ENCODE measurements at regions not wholly inside any gene's neighbourhood (a gene's known extent, or its start where the extent isn't known, plus 50 kb on each side); places are given as distances from the start of the nearest gene placed in this dataset.

DNA sequence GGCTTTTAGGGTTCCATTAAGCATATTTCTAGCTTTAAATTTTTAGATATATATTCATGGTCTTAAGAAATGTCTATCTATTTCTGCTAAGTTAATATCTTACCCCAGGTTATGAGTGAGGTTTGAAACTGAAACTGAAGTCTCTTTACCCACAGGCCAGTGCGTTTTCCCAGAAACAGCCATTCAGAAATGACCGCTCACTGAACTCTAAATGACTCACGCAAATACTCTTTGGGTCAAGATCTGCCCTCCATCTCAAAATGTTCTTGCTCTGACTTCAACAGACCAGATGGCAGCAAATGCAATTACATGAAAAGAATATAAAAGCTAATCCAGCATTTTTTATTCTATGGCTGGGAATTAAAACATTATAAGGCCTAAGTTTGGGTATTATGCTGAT lies 315.2 kb downstream of the TDRD15 start:
- DNase-seq (ENCODE audit: low spot score): no peak

DNA sequence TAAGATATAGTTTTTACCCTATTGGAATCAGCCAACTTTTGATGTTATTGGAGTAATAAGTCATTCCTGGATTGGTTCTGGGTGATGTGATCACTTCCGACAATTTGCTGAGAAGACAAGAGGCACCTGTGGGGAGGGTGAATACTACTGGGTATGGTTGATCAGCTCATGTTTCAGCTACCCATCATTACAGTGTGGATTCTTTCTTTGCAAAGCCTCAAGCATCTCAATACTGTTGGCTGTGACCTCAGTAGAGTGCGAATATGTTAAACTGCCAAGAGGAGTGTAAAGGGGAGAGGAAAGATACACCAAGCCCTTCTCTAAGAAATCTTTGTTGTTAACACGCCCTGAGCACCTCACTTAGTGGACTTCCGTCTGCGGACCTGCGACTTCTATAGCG lies 317.7 kb downstream of the TDRD15 start:
- DNase-seq (ENCODE audit: low spot score): no peak

DNA sequence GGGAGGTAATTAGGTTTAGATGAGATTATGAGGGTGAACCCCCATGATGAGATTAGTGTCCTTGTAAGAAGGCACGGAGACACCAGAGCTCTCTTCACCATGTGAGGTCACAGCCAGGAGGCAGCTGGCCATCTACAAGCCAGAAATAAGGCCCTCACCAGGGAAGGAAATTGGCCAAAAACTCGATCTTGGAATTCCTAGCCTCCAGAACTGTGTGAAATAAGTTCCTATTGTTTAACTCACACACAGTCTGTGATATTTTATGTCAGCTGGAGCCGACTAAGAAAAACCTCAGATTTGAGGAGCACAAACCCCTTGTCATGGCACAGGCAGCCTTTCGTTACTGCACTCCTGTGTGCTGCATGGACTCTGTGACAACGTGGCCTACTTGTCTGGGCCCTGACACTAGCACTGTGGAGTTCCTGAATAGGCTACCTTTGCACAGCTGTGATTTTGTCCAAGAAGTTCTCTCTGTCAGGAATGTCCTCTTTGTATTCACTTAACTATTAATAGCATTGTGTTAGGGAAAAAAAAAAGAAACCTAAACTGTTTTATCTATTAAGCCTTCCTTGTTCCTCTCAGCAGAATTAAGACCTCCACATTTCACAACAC lies 319.8 kb downstream of the TDRD15 start:
- DNase-seq (ENCODE audit: low spot score): no peak

DNA sequence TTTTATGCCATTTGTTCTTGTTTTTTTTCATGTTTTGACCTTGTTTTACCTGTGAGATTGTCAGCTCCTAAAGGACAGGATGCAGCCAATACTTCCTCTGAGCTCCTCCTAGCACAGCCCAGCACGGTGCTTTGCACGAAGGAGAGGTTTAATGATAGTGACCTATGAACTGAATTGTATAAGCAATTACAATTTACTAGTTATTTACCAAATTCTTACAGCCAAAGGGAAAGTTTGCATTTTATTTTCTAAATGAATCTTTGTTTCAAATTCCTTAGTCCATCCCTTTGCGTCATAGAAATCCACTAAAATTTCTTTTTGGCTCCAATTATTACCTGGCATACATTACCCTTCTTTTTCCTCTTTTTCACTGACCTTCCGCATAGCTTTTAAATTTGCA lies 326.1 kb downstream of the TDRD15 start:
- no peak for DNase-seq (ENCODE audit: low spot score)

DNA sequence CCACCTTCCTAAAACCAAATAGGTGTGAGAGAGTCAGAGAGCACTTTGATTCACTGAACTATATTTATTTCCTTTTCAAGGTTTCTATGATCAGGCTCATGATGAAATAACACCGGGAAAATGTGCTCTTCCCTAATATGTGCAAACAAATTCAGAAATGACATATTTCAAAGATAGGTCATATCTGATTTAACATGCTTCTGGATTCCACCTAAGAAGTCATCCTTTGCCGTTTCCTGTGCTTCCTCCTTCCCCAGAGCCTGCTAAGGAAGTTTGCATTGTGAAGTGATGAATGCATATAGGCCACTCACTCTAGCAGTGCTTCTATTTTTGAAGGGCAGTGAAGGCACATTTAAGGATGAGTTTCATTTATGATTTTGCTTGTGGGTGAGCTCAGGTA lies 327.6 kb downstream of the TDRD15 start:
- no peak for DNase-seq (ENCODE audit: low spot score)

DNA sequence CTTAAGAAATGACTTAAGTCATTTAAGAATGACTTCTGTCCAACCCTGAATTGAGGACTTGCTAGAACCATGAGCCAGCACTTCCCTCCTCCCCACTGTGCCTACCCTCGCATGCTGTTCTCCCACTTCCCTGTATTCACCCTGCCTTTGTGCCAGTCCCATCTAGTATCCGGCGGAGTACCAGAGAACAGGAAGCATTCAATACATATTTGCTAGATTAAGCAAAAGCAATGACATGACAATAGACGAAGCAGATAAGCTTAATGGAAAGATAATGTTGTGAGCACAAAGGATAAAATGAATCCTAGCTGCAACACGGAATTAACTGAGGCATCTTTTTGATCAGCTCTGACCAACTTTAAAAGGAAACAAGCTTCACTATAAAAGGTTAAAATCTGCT lies 328.5 kb downstream of the TDRD15 start:
- no peak for DNase-seq (ENCODE audit: low spot score)

DNA sequence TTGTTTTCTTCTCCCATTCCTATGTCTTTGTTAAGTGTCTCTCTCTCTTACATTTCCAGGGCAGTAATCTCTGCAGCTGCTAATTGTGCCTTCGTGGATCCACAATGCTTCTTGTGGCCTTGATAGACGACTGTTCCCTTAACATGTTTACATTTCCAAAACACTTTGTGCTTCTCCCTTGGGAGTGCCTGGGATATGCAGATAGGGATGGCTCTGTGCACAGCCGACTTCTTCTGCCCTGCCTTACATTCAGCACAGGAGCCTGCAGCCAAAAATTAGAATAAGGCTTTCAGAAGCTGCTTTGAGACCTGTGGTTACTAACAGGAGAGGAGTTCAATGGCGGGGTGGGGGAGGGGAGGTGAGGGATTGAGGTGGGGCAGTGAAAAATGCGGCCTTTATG lies 328.9 kb downstream of the TDRD15 start:
- DNase-seq (ENCODE audit: low spot score): no peak

DNA sequence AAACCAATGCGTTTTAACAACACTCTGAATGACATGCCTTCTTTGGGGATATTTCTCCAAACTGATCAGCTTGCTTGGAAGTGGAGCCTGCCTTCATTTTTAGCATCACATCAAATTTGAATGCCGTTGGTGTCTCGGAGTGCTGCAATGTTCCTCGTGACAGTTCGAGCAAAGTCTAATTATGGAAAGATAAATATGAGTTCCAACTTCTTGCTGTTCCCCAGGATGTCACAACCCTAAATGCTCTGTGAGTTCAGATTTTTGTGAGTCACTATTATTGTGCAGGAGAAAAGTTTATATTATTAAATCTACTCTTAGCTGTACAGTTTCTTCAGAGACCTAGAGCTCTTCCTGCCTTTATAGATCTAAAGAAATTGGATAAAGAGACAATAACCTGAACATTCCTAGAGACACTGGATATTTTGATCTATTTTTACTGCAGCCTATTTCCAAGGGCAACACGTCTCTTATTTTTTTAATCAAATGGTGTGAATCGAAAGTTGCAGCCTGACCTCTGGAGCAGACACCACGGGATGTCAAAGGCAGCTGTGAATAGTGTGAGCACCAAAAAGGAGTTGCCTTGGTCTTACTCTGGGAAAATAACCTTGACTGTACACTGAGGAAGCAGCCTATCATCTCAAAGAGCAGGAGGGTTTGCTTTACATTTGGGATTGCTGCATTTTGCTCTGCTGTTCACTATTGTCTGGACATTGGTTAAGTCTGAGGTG lies 330.1 kb downstream of the TDRD15 start:
- DNase-seq (ENCODE audit: low spot score): no peak

DNA sequence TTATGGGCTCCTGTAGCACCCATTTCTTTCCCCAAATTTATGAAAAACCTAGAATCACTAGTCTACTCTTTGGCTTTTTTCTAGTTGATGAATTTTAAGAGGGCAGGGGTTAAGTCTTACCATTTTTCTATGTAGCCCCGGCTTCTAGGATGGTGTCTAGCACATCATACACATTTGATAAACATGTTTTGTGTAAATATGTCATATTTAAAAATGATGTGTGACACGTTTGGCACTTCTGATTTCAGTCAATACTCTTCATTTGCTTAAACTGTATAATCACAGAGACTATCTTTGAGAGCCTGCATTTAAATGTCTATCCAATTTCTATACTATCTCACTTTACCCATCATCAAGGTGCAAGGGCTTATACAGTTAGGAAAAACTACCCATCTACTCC lies 331.1 kb downstream of the TDRD15 start:
- no peak for DNase-seq (ENCODE audit: low spot score)

DNA sequence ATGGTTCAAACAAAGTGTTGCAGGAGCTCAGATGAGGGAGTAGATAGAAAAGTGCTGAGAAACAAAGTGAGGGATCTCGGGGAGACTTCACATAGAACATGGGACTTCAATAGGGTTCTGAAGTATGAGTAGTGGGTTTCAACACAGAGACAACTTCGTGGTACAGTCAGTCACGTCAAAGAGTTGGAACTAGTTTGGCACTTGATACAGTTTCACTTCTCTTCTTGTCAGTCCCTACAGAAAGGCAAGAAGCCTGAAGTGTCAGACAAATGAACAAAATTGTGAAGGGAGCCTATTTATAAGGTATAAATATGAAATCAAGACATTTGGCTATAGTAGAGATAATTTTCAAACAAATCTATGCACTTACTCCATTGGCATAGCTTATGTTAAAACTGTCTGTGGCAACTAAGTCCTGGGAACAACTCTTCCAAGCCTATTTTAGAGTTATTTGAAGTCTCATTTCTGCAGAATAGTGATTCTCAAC lies 338.0 kb downstream of the TDRD15 start:
- DNase-seq (ENCODE audit: low spot score): no peak

DNA sequence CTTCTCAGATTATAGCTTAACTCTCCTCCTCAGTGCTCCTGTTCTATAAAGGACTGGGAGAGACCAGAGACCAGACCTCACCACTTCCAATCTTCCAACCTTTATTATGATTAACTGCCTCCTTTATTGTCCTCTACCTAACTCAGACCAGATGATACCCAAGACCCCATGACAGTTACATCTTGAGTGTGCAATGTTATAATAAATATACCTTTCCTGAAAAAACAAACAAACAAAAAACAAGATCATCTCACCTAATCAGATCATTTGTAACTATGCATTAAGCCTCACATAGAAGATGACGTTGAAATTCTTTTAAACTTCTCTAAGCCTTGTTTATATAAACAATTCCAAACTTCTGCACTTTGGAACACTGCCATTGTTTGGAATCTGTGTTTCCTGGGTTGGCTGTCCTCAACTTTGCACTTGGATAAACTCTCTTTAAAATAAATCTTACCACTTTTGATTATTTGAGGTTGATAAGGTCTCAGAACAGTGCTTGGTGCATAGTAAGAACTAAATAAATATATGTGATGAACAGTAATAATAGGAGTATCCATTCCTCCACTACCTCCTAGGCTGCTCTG lies 342.7 kb downstream of the TDRD15 start:
- no peak for DNase-seq (ENCODE audit: low spot score)

DNA sequence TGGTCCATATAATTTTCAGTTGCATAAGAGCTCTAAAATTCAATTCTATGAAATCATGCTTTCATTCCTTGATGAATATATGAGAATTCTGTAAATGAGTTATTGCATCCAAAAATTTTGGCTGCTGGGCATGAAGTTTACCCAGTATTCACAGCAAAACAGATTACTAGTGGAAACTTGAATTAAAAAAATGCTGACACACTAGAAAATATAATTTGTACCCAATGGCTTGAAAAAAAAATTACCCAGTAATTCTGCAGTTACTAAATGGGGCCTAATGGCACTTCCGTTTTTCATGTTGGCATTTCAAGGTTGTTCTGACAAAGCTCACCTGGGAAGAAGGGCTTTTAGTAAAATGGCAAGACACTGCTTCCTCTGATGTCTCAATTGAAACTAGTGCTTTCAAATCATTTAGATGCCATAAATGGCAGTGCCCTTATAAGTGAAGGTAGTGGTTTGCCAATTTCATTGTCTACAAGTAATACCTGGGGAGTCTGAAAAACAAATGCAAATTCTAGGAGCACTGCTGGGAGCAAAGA lies 343.6 kb downstream of the TDRD15 start:
- DNase-seq (ENCODE audit: low spot score): no peak

DNA sequence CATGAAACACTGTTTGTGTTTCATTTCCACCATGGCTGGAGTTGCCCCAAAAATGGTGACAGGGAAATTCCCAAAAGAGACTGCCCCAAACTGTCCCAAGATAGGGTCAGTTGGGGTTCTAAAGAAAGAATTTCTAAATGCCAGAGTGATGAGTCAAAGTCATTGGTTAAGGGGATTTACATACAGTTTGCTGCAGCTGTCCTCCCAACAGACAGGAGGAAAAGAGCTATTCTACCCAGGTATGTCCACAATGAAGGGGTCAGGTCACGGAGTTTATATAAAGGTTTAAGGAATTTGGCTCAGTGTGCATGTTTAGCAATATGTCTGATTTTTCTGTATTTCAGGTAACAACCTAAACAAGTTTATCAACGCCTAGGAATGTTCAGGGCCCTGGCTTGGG lies 344.1 kb downstream of the TDRD15 start:
- DNase-seq (ENCODE audit: low spot score): no peak

DNA sequence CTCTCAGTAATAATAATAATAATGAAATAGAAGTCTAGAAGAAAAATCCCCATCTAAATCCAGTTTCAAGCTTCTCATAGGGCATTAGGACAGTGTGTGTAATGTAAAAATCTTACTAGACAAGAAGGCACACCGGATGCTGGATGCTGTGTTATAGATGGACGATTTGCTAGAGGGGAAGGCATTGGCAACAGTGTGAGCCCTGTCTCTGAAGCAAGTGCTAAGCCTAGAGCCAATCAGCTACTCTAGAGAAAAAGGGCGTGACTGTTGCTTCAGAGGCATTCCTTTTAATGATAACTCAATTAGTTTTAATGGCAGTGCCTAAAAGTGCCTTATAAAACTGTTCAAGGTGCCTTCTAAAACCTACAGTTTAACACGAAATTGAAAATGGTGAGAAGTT lies 344.9 kb downstream of the TDRD15 start:
- DNase-seq (ENCODE audit: low spot score): no peak

DNA sequence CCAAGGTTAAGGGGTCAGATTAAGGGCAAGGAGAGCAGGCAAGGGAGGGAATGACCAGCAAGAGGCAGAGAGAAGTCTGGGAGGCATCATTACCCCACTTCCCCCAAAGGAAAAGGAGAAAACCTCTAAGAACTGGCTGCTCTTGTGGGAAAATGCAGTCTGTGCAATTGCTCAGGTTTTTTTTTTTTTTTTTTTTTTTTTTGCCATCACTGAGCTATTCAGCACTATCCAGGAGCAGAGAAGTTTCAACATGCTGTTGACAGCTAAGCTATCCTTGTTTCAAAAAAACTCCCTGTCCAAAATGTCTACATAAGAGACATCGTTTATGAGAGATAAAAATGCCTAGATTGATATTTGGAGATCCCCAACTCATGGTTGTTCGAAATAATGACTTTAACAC lies 345.4 kb downstream of the TDRD15 start:
- DNase-seq (ENCODE audit: low spot score): no peak

DNA sequence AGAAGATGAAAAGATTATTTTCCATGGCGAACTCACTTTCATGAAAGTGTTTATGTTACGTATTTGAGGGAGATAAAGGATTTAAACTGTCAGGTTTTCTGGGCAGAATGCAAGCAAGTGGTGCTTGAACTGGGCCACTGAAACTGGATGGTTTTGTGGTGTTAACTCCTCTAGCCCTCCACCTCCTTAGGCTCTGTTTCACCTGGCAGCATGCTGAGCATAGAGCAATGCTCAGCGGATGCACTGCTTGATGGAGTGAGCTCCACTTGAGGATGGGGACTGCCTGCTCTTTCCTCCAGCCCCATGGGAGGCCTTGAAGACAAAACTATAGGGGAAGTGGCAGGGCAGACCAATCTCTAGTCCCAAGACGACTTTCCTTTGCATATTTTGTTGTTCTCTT lies 345.8 kb downstream of the TDRD15 start:
- DNase-seq (ENCODE audit: low spot score): no peak

DNA sequence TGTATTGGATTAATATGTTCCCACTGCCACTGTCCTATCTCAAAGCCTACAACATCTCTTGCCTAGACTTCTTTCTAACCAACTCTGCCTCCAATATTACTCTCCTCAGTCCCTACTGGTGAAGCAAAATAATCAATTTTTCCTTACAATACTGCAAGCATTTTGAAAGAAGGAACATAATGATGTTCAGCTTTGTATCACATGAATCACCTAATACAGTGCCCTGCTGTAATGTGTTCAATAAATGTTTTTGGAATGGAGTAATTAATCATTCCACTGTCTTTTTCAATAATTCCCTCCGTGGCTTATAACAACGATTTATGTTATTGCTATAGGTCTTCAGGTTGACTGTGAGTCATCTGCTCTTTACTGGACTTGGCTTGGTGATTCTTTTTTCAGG lies 356.4 kb downstream of the TDRD15 start:
- no peak for DNase-seq (ENCODE audit: low spot score)

DNA sequence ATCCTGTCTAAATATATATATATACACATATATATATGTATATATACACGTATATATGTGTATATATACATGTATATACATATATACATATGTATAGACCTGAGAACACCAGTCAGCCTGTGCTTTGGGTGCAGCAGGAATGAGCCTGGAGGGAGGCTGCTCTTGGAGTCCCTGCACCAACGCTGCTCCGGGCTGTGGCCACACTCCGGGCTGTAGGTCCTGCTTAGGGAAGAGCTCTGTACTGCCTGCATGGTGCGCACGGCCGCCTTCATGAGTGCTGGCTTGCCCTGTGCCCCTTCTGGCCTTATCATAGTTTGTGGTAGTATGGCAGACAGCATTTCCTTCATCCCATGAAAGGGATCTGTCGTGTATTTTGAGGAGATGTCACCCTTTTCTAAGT lies 360.9 kb downstream of the TDRD15 start:
- DNase-seq (ENCODE audit: low spot score): no peak

DNA sequence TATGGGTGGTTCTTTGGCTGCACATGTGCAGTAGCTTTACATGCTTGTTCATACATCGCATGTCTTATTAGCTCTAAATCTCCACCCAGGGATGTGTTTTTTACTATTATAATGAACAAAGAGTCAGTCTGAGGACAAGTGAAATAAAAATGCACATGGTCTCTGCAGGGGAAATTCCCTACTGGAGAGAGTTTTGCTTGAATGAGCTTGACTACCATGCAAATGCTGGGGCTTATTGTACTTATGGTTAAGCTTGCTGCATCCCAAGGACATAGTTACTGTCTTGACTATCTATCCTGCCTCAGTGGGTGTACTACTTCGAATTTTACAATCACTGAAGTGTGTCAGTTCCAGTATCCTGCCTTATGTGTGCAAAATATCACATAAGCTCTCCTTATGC lies 362.7 kb downstream of the TDRD15 start:
- no peak for DNase-seq (ENCODE audit: low spot score)

DNA sequence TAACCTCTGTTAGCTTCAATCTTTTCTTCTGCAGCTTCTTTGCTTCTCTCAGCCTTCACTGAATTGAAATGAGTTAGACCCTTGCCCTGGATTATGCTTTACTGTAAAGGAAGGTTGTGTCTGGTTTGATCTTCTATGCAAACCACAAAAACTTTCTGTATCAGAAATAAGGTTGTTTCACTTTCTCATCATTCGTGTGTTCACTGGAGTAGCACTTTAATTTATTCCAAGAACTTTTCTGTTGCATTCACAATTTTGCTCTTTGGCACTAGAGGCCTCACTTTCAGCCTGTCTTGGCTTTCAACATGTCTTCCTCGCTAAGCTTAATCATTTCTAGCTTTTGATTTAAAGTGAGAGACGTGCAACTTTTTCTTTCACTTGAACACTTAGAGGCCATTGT lies 365.3 kb downstream of the TDRD15 start:
- no peak for DNase-seq (ENCODE audit: low spot score)

DNA sequence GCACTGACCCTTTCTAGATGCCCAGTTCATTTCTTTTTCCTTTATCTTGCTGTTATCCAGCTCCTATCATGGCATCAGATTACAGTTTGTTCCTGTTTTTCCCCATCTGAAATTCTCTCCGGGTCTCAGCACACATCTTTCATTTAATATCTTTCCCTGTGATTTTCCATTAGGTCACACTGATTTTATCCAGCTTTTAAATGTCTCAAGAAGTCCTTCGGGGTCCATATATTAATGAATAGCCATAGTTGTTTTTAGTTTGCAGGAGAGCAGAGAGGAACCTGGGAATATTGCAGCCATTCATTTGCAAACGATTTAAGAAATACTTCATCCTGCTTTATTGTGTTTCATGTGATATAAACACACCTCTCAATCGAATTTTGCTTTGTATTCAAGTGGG lies 374.2 kb downstream of the TDRD15 start:
- no peak for DNase-seq (ENCODE audit: low spot score)

DNA sequence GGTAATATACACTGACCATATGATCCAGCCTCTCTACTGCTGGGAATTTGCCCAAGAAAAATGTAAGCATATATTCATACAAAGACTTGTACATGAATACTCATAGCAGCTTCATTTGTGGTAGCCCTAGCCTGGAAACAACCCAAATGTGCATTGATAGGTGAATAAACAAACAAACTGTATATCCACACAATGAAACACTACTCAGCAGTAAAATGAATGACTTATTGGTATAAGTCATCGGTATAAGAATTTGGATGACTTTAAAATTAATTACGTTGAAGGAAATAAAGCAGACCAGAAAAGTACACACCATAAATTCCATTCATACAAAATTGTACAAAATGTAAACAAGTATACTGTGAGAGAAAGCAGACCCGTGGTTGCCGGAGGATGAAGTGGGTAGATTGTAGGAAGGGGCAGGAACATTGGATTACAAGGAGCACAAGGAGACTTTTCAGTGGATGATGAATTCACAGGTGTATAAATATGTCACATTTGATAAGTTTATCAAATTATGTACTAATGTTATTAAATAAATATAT lies 376.7 kb downstream of the TDRD15 start:
- no peak for DNase-seq (ENCODE audit: low spot score)

DNA sequence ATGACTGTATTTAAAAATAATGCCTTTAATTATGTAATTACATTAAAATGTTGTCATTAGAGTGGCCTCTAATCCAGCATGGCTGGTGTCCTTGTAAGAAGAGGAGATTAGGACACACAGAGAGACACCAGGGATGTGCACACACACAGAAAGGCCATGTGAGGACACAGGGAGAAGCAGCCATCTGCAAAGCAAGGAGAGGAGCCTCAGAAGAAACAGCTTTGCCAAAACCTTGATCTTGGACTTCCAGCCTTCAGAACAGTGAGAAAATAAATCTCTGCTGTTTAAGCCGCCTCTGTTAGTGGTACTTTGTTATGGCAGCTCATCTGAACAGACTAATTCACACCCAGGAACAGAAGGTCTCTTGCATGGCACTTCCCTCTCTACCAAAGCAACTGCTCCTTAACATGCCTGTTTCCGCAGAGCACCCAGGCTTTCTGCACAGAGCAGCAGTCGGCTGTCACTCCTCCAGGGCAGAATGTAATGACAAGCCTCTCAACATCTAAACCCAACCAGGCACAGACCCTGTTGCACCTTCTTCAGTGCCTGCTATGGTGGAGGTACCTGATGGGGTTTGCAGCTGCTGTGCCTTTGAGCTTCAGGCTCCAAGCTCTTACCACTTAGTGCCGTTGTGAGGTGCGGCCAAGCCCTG lies 377.7 kb downstream of the TDRD15 start:
- no peak for DNase-seq (ENCODE audit: low spot score)

Measured in SW480 (cell line).